22Rv1 (cell line): ENCODE measurements at regions not wholly inside any gene's neighbourhood (a gene's known extent, or its start where the extent isn't known, plus 50 kb on each side); places are given as distances from the start of the nearest gene placed in this dataset.

Experiments
- H3K27ac ChIP-seq: fragments of 450-650 bp; 2 replicates; pipeline ENCODE4 v1.5.1; 2017
- CTCF ChIP-seq: fragments of 450-650 bp; IDR thresholded peaks from 2 replicates; pipeline ENCODE4 v1.5.1; 2017; ENCODE audit warnings: mild to moderate bottlenecking
- ZFX ChIP-seq: fragments of 450-650 bp; IDR thresholded peaks from 2 replicates; pipeline ENCODE4 v1.6.1; 2017; ENCODE audit warnings: antibody characterized with exemption, borderline replicate concordance

GRCh38 chr5:10862085-10862484 lies 101.1 kb upstream of the DAP start:
- no peak for TF ChIP-seq CTCF
- TF ChIP-seq ZFX = no peak

GRCh38 chr5:10861423-10861790 lies 100.4 kb upstream of the DAP start:
- no peak for TF ChIP-seq CTCF
- TF ChIP-seq ZFX = no peak
- no peak overlapping the region for H3K27ac ChIP-seq

More at GRCh38 chr5:10862085-10862484, 101.1 kb upstream of the DAP start:
- H3K27ac ChIP-seq = no peak overlapping the region

GRCh38 chr5:10860645-10861422 lies 99.8 kb upstream of the DAP start:
- no peak for TF ChIP-seq ZFX
- no peak for TF ChIP-seq CTCF
- no peak overlapping the region for H3K27ac ChIP-seq

- no peak for TF ChIP-seq ZFX
- no peak for TF ChIP-seq CTCF
Measured at GRCh38 chr5:10860196-10860543, 99.1 kb upstream of the DAP start.

GRCh38 chr5:10859393-10860195 lies 98.6 kb upstream of the DAP start:
- H3K27ac ChIP-seq = no peak overlapping the region
- TF ChIP-seq CTCF (no peak), ZFX (no peak)

More at GRCh38 chr5:10860196-10860543, 99.1 kb upstream of the DAP start:
- H3K27ac ChIP-seq = no peak overlapping the region

DNA sequence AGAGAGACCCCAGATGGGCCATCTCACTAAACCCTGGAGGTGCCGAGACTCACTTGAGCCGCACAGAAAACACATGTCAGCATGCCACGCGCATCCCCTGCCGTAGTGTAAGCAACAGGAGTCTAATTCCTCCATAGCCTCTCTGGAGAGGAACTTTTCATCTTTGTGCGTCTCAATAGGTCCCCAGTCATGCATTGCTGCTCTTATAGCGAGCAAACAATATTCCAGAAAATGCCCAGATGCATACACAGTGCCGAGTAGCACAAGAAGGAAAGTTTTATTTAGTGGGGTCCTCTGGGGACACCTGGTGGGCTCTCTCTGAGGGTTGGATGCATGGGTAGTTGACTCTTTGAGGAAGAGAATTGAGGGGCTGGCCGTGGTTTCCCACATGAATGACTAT lies 97.9 kb upstream of the DAP start:
- TF ChIP-seq ZFX = no peak
- no peak for TF ChIP-seq CTCF

GRCh38 chr5:10858307-10858706 lies 97.3 kb upstream of the DAP start:
- TF ChIP-seq CTCF (no peak), ZFX (no peak)
- H3K27ac ChIP-seq = no peak overlapping the region

More for the DNA sequence above, 97.9 kb upstream of the DAP start:
- no peak overlapping the region for H3K27ac ChIP-seq
